ENCODE measurements at regions not wholly inside any gene's neighbourhood (a gene's known extent, or its start where the extent isn't known, plus 50 kb on each side); places are given as distances from the start of the nearest gene placed in this dataset.

GRCh38 chr14:38900887-38901286, 202.1 kb downstream of the SEC23A start:
- no peak for ATAC-seq

- ATAC-seq, result no peak
Measured at GRCh38 chr14:38887696-38888095, 215.3 kb downstream of the SEC23A start.

GRCh38 chr14:38884109-38884508, 218.9 kb downstream of the SEC23A start:
- ATAC-seq, result no peak

- no peak for ATAC-seq
Measured at GRCh38 chr14:38883127-38883526, 219.9 kb downstream of the SEC23A start.

GRCh38 chr14:38882533-38882932, 220.5 kb downstream of the SEC23A start:
- ATAC-seq, result no peak

GRCh38 chr14:38880643-38881524, 222.2 kb downstream of the SEC23A start:
- ATAC-seq, result no peak

GRCh38 chr14:38877744-38878388, 225.2 kb downstream of the SEC23A start:
- no peak for ATAC-seq

GRCh38 chr14:38874721-38875120, 228.3 kb downstream of the SEC23A start:
- ATAC-seq, result no peak

GRCh38 chr14:38873941-38874612, 229.0 kb downstream of the SEC23A start:
- no peak for ATAC-seq

- no peak for ATAC-seq
Measured at GRCh38 chr14:38870296-38870836, 232.7 kb downstream of the SEC23A start.

- ATAC-seq, result no peak
Measured at GRCh38 chr14:38868399-38869290, 234.4 kb downstream of the SEC23A start.

- ATAC-seq, result peak; percentile 38 to 61
Measured at GRCh38 chr14:38867561-38868150, 235.4 kb downstream of the SEC23A start.

- ATAC-seq, result no peak
Measured at GRCh38 chr14:38866461-38866860, 236.6 kb downstream of the SEC23A start.

- ATAC-seq, result no peak
Measured at GRCh38 chr14:38862366-38862765, 240.7 kb downstream of the SEC23A start.

- no peak for ATAC-seq
Measured at GRCh38 chr14:38860530-38860929, 242.5 kb downstream of the SEC23A start.

- ATAC-seq, result no peak
Measured at GRCh38 chr14:38856798-38857197, 246.2 kb downstream of the SEC23A start.

GRCh38 chr14:38855513-38855912, 247.5 kb downstream of the SEC23A start:
- no peak for ATAC-seq

GRCh38 chr14:38851111-38851510, 251.9 kb downstream of the SEC23A start:
- no peak for ATAC-seq

GRCh38 chr14:38850664-38851063, 252.4 kb downstream of the SEC23A start:
- ATAC-seq, result no peak

- no peak for ATAC-seq
Measured at GRCh38 chr14:38848243-38848935, 254.6 kb downstream of the SEC23A start.

GRCh38 chr14:38847161-38847560, 255.9 kb downstream of the SEC23A start:
- no peak for ATAC-seq
